ENCODE measurements at regions not wholly inside any gene's neighbourhood (a gene's known extent, or its start where the extent isn't known, plus 50 kb on each side); places are given as distances from the start of the nearest gene placed in this dataset.

- TF ChIP-seq, protein P1, sequence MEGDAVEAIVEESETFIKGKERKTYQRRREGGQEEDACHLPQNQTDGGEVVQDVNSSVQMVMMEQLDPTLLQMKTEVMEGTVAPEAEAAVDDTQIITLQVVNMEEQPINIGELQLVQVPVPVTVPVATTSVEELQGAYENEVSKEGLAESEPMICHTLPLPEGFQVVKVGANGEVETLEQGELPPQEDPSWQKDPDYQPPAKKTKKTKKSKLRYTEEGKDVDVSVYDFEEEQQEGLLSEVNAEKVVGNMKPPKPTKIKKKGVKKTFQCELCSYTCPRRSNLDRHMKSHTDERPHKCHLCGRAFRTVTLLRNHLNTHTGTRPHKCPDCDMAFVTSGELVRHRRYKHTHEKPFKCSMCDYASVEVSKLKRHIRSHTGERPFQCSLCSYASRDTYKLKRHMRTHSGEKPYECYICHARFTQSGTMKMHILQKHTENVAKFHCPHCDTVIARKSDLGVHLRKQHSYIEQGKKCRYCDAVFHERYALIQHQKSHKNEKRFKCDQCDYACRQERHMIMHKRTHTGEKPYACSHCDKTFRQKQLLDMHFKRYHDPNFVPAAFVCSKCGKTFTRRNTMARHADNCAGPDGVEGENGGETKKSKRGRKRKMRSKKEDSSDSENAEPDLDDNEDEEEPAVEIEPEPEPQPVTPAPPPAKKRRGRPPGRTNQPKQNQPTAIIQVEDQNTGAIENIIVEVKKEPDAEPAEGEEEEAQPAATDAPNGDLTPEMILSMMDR (conservative IDR thresholded peaks at IDR 0.05; ENCODE audit: low read depth, low read length): no peak
- TF ChIP-seq EZH2 (IDR thresholded peaks at IDR 0.05; ENCODE audit: low read length, unreplicated experiment) (no peak), EZH2phosphoT487 (IDR thresholded peaks at IDR 0.05; ENCODE audit: borderline replicate concordance, low read length) (no peak)
These were observed 75.2 kb upstream of the TBX5 start for GRCh38 chr12:114481200-114481535.
